IPS-20b (cell line): ENCODE measurements at regions not wholly inside any gene's neighbourhood (a gene's known extent, or its start where the extent isn't known, plus 50 kb on each side); places are given as distances from the start of the nearest gene placed in this dataset.

ENCODE experiments used
- H3K27ac ChIP-seq: one replicate; pipeline ENCODE4 v1.5.1; 2013; ENCODE audit warnings: low read length
- H3K27me3 ChIP-seq: 2 replicates; pipeline ENCODE4 v1.6.1; 2013; ENCODE audit warnings: mild to moderate bottlenecking, low read length, inconsistent platforms; ENCODE audit not compliant: insufficient read depth
- H3K36me3 ChIP-seq: 2 replicates; pipeline ENCODE4 v1.6.1; 2013; ENCODE audit warnings: low read depth, mild to moderate bottlenecking, inconsistent platforms, low read length, moderate library complexity; ENCODE audit not compliant: insufficient read depth
- H3K4me1 ChIP-seq: 2 replicates; pipeline ENCODE4 v1.6.1; 2013; ENCODE audit warnings: mild to moderate bottlenecking, control low read depth, inconsistent platforms, low read length, moderate library complexity; ENCODE audit not compliant: insufficient read depth
- H3K4me3 ChIP-seq: 2 replicates; pipeline ENCODE4 v1.5.1; 2013; ENCODE audit warnings: mild to moderate bottlenecking, low read length, inconsistent platforms
- H3K9ac ChIP-seq: 2 replicates; pipeline ENCODE4 v1.6.1; 2013; ENCODE audit warnings: low read depth, mild to moderate bottlenecking, inconsistent platforms, low read length, moderate library complexity
- H3K9me3 ChIP-seq: 2 replicates; pipeline ENCODE4 v1.6.1; 2013; ENCODE audit warnings: mild to moderate bottlenecking, low read depth, low read length, inconsistent platforms; ENCODE audit not compliant: insufficient read depth

- H3K9ac ChIP-seq, result no peak overlapping the region
- H3K27me3 ChIP-seq, result no peaks in the 10 kb centered on the region
- no peak overlapping the region for H3K27ac ChIP-seq
- H3K4me1 ChIP-seq, result no peaks in the 10 kb centered on the region
- H3K4me3 ChIP-seq, result no peak overlapping the region
- H3K9me3 ChIP-seq, result no peaks in the 10 kb centered on the region
- H3K36me3 ChIP-seq, result no peaks in the 10 kb centered on the region
Observed at GRCh38 chr4:11182031-11182430, 246.7 kb downstream of the HS3ST1 start.

- no peak overlapping the region for H3K4me3 ChIP-seq
- H3K4me1 ChIP-seq, result no peaks in the 10 kb centered on the region
- H3K27me3 ChIP-seq, result no peaks in the 10 kb centered on the region
- no peak overlapping the region for H3K9ac ChIP-seq
- no peak overlapping the region for H3K27ac ChIP-seq
- H3K9me3 ChIP-seq, result no peaks in the 10 kb centered on the region
- H3K36me3 ChIP-seq, result no peaks in the 10 kb centered on the region
Observed at GRCh38 chr4:11179796-11180195, 248.9 kb downstream of the HS3ST1 start.

GRCh38 chr4:11178433-11178832 lies 250.3 kb downstream of the HS3ST1 start:
- Histone ChIP-seq H3K36me3 (no peaks in the 10 kb centered on the region), H3K4me3 (no peak overlapping the region), H3K9me3 (no peaks in the 10 kb centered on the region), H3K9ac (no peak overlapping the region), H3K4me1 (no peaks in the 10 kb centered on the region), H3K27me3 (no peaks in the 10 kb centered on the region), H3K27ac (no peak overlapping the region)

- H3K4me1 ChIP-seq, result no peaks in the 10 kb centered on the region
- no peaks in the 10 kb centered on the region for H3K9me3 ChIP-seq
- no peak overlapping the region for H3K4me3 ChIP-seq
- H3K9ac ChIP-seq, result no peak overlapping the region
- H3K27me3 ChIP-seq, result no peaks in the 10 kb centered on the region
- no peak overlapping the region for H3K27ac ChIP-seq
- H3K36me3 ChIP-seq, result no peaks in the 10 kb centered on the region
Observed at GRCh38 chr4:11175374-11175773, 253.3 kb downstream of the HS3ST1 start.

- H3K36me3 ChIP-seq, result no peaks in the 10 kb centered on the region
- H3K27me3 ChIP-seq, result no peaks in the 10 kb centered on the region
- no peaks in the 10 kb centered on the region for H3K9me3 ChIP-seq
- H3K27ac ChIP-seq, result no peak overlapping the region
- no peak overlapping the region for H3K9ac ChIP-seq
- H3K4me1 ChIP-seq, result no peaks in the 10 kb centered on the region; the same call in 1 of the 2 replicates
- no peak overlapping the region for H3K4me3 ChIP-seq
Observed at GRCh38 chr4:11166606-11167005, 262.1 kb downstream of the HS3ST1 start.

GRCh38 chr4:11166034-11166433 lies 262.7 kb downstream of the HS3ST1 start:
- no peaks in the 10 kb centered on the region for H3K9me3 ChIP-seq

GRCh38 chr4:11165052-11165451 lies 263.6 kb downstream of the HS3ST1 start:
- Histone ChIP-seq H3K9me3 (no peaks in the 10 kb centered on the region), H3K4me1 (no peaks in the 10 kb centered on the region; the same call in 1 of the 2 replicates), H3K4me3 (no peak overlapping the region), H3K27ac (no peak overlapping the region), H3K36me3 (no peaks in the 10 kb centered on the region), H3K9ac (no peak overlapping the region), H3K27me3 (no peaks in the 10 kb centered on the region)

More at GRCh38 chr4:11166034-11166433, 262.7 kb downstream of the HS3ST1 start:
- no peak overlapping the region for H3K27ac ChIP-seq
- H3K4me1 ChIP-seq, result no peaks in the 10 kb centered on the region; the same call in 1 of the 2 replicates
- H3K4me3 ChIP-seq, result no peak overlapping the region
- no peak overlapping the region for H3K9ac ChIP-seq
- H3K36me3 ChIP-seq, result no peaks in the 10 kb centered on the region
- no peaks in the 10 kb centered on the region for H3K27me3 ChIP-seq

GRCh38 chr4:11160288-11160687 lies 268.4 kb downstream of the HS3ST1 start:
- Histone ChIP-seq H3K27ac (no peak overlapping the region), H3K27me3 (no peaks in the 10 kb centered on the region), H3K4me1 (peaks cover 6% of the 10 kb centered on the region), H3K4me3 (no peak overlapping the region), H3K9ac (no peak overlapping the region), H3K36me3 (no peaks in the 10 kb centered on the region), H3K9me3 (no peaks in the 10 kb centered on the region)

GRCh38 chr4:11158971-11159370 lies 269.7 kb downstream of the HS3ST1 start:
- Histone ChIP-seq H3K9ac (no peak overlapping the region), H3K36me3 (no peaks in the 10 kb centered on the region), H3K4me1 (peaks cover 18% of the 10 kb centered on the region), H3K9me3 (no peaks in the 10 kb centered on the region), H3K27ac (no peak overlapping the region), H3K27me3 (no peaks in the 10 kb centered on the region), H3K4me3 (no peak overlapping the region)

GRCh38 chr4:11155208-11155867 lies 273.4 kb downstream of the HS3ST1 start:
- Histone ChIP-seq H3K27me3 (no peaks in the 10 kb centered on the region), H3K27ac (no peak overlapping the region), H3K9me3 (no peaks in the 10 kb centered on the region), H3K4me1 (peaks cover 19% of the 10 kb centered on the region), H3K36me3 (no peaks in the 10 kb centered on the region), H3K9ac (peak overlapping the region; percentile 15; the same call in 1 of the 2 replicates), H3K4me3 (no peak overlapping the region)

- H3K36me3 ChIP-seq, result no peaks in the 10 kb centered on the region
Observed at GRCh38 chr4:11153171-11153750, 275.4 kb downstream of the HS3ST1 start.

GRCh38 chr4:11152684-11153083 lies 276.0 kb downstream of the HS3ST1 start:
- Histone ChIP-seq H3K36me3 (no peaks in the 10 kb centered on the region), H3K27ac (no peak overlapping the region), H3K9ac (no peak overlapping the region), H3K4me1 (peaks cover 25% of the 10 kb centered on the region), H3K27me3 (no peaks in the 10 kb centered on the region), H3K9me3 (no peaks in the 10 kb centered on the region), H3K4me3 (no peak overlapping the region)

More at GRCh38 chr4:11153171-11153750, 275.4 kb downstream of the HS3ST1 start:
- H3K9ac ChIP-seq, result no peak overlapping the region
- H3K4me3 ChIP-seq, result no peak overlapping the region
- H3K9me3 ChIP-seq, result no peaks in the 10 kb centered on the region
- peaks cover 25% of the 10 kb centered on the region for H3K4me1 ChIP-seq
- no peaks in the 10 kb centered on the region for H3K27me3 ChIP-seq
- H3K27ac ChIP-seq, result no peak overlapping the region
